ENCODE measurements at regions not wholly inside any gene's neighbourhood (a gene's known extent, or its start where the extent isn't known, plus 50 kb on each side); places are given as distances from the start of the nearest gene placed in this dataset.

DNA sequence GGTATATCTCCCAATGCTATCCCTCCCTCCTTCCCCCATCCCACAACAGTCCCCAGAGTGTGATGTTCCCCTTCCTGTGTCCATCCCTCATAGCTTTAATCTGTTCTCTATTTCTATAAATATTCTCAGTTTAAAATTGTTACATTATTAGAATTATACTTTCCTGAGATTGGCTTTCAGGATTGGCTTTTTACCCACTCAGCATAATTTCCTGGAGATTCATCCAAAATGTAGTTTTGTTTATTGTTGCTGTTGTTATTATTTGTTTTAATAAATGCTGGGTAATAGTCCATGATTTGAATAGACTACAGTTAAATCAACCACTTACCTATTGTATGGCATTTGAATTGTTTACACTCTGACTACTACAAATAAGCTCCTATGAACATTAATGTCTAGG, 936.4 kb downstream of the FAT4 start:
- TF ChIP-seq, protein P1, sequence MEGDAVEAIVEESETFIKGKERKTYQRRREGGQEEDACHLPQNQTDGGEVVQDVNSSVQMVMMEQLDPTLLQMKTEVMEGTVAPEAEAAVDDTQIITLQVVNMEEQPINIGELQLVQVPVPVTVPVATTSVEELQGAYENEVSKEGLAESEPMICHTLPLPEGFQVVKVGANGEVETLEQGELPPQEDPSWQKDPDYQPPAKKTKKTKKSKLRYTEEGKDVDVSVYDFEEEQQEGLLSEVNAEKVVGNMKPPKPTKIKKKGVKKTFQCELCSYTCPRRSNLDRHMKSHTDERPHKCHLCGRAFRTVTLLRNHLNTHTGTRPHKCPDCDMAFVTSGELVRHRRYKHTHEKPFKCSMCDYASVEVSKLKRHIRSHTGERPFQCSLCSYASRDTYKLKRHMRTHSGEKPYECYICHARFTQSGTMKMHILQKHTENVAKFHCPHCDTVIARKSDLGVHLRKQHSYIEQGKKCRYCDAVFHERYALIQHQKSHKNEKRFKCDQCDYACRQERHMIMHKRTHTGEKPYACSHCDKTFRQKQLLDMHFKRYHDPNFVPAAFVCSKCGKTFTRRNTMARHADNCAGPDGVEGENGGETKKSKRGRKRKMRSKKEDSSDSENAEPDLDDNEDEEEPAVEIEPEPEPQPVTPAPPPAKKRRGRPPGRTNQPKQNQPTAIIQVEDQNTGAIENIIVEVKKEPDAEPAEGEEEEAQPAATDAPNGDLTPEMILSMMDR (CRISPR knock-in tag; IDR thresholded peaks at IDR 0.05): no peak
- TF ChIP-seq POLR2A (IDR thresholded peaks at IDR 0.05; ENCODE audit: insufficient read depth in 1 of 2, low read depth in 2 of 2, low read length in 2 of 2): no peak
- no peak for TF ChIP-seq EZH2 (conservative IDR thresholded peaks at IDR 0.05; ENCODE audit: low read depth, low read length)
- no peak for TF ChIP-seq ZNF557 (CRISPR knock-in tag; IDR thresholded peaks at IDR 0.05)
- TF ChIP-seq FOXM1 (CRISPR knock-in tag; IDR thresholded peaks at IDR 0.05): no peak
- no peak for TF ChIP-seq ZNF788 (CRISPR knock-in tag; IDR thresholded peaks at IDR 0.05; ENCODE audit: borderline replicate concordance)
- no peak for TF ChIP-seq MAZ (IDR thresholded peaks at IDR 0.05; ENCODE audit: borderline replicate concordance, low read depth, low read length)
- TF ChIP-seq MAZ (CRISPR knock-in tag; IDR thresholded peaks at IDR 0.05; ENCODE audit: low read depth): no peak
- no peak for TF ChIP-seq ZBED4 (CRISPR knock-in tag; IDR thresholded peaks at IDR 0.05; ENCODE audit: borderline replicate concordance)
